HL-60 (cell line): ENCODE measurements at regions not wholly inside any gene's neighbourhood (a gene's known extent, or its start where the extent isn't known, plus 50 kb on each side); places are given as distances from the start of the nearest gene placed in this dataset.

Experiments used
- DNase-seq, 2 experiments: peaks; one replicate each; pipeline ENCODE4 v3.0.0-alpha.2; 2010 to 2020; ENCODE audit warnings: low read depth in 1 of 2, low spot score in 1 of 2
- H3K27ac ChIP-seq: fragments of 250-450 bp; sonication (Bioruptor Pico); replicated peaks from 2 replicates; pipeline ENCODE4 v1.5.1; 2020; ENCODE audit warnings: mild to moderate bottlenecking, moderate library complexity
- H3K27me3 ChIP-seq: fragments of 250-450 bp; sonication (Bioruptor Pico); 2 replicates; pipeline ENCODE4 v1.5.1; 2021; ENCODE audit warnings: mild to moderate bottlenecking, moderate library complexity; ENCODE audit not compliant: insufficient read depth, poor library complexity, severe bottlenecking
- H3K4me3 ChIP-seq: replicated peaks from 2 replicates; pipeline ENCODE4 v1.5.1; 2011; ENCODE audit warnings: mild to moderate bottlenecking, control low read depth, low read length; ENCODE audit not compliant: insufficient read depth
- GABPA ChIP-seq: IDR thresholded peaks from 2 replicates; pipeline ENCODE4 v1.6.1; 2012; ENCODE audit warnings: low read depth
- POLR2AphosphoS5 ChIP-seq: IDR thresholded peaks from 2 replicates; pipeline ENCODE4 v1.6.1; 2012; ENCODE audit warnings: low read depth
- SPI1 ChIP-seq: IDR thresholded peaks from 2 replicates; pipeline ENCODE4 v1.6.1; 2012; ENCODE audit warnings: low read depth, mild to moderate bottlenecking, borderline replicate concordance
- TF ChIP-seq, protein P1 (sequence below): IDR thresholded peaks from 2 replicates; pipeline ENCODE4 v1.6.1; 2012; ENCODE audit warnings: low read depth; ENCODE audit not compliant: insufficient replicate concordance
- TF ChIP-seq, protein P2 (sequence below): IDR thresholded peaks from one replicate; pipeline ENCODE4 v1.5.1; 2011; ENCODE audit warnings: low read length, control low read depth, inconsistent platforms; ENCODE audit not compliant: insufficient read depth

DNA sequence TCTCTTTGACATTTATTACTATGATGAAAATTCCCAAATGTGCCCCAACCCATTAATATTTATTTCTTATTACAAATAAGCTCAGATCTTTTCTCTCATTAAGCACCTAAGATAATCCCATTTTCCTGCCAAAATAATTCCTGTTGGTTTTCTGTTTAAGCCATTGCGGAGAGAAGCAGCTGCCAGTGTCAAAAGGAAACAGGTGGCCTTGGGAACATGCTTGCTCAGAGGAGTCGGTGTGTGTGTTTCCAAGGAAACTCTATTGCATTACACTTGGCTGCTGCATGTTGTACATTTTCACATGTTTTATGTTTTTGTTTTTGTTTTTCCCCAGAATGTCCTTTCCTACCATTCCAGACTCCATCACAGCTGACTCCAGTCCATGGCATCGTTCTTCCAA lies 56.4 kb downstream of the CD24 start:
- TF ChIP-seq, protein P1, sequence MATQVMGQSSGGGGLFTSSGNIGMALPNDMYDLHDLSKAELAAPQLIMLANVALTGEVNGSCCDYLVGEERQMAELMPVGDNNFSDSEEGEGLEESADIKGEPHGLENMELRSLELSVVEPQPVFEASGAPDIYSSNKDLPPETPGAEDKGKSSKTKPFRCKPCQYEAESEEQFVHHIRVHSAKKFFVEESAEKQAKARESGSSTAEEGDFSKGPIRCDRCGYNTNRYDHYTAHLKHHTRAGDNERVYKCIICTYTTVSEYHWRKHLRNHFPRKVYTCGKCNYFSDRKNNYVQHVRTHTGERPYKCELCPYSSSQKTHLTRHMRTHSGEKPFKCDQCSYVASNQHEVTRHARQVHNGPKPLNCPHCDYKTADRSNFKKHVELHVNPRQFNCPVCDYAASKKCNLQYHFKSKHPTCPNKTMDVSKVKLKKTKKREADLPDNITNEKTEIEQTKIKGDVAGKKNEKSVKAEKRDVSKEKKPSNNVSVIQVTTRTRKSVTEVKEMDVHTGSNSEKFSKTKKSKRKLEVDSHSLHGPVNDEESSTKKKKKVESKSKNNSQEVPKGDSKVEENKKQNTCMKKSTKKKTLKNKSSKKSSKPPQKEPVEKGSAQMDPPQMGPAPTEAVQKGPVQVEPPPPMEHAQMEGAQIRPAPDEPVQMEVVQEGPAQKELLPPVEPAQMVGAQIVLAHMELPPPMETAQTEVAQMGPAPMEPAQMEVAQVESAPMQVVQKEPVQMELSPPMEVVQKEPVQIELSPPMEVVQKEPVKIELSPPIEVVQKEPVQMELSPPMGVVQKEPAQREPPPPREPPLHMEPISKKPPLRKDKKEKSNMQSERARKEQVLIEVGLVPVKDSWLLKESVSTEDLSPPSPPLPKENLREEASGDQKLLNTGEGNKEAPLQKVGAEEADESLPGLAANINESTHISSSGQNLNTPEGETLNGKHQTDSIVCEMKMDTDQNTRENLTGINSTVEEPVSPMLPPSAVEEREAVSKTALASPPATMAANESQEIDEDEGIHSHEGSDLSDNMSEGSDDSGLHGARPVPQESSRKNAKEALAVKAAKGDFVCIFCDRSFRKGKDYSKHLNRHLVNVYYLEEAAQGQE, result no peak
- no peak for TF ChIP-seq SPI1
- H3K27me3 ChIP-seq, result no peaks in the 10 kb centered on the region
- no peak overlapping the region for H3K27ac ChIP-seq
- H3K4me3 ChIP-seq, result no peak overlapping the region
- DNase-seq, result no peak

DNA sequence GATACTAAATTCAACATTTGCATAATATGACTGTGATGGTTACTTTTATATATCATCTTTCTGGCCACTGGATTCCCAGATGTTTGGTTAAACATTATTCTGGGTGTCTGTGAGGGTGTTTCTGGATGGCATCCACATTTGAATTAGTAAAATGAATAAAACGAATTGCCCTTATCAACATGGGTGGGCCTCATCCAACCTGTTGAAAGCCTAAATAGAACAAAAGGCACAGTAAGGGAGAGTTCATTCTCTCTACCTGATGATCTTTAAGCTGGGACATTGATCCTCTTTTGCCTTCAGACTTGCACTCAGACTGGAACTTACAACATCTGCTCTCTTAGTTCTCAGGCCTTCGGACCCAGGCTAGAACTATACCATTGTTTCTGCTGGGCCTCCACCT lies 57.6 kb downstream of the CD24 start:
- no peak overlapping the region for H3K4me3 ChIP-seq
- TF ChIP-seq SPI1 (no peak), GABPA (no peak), POLR2AphosphoS5 (no peak)
- TF ChIP-seq, protein P2, sequence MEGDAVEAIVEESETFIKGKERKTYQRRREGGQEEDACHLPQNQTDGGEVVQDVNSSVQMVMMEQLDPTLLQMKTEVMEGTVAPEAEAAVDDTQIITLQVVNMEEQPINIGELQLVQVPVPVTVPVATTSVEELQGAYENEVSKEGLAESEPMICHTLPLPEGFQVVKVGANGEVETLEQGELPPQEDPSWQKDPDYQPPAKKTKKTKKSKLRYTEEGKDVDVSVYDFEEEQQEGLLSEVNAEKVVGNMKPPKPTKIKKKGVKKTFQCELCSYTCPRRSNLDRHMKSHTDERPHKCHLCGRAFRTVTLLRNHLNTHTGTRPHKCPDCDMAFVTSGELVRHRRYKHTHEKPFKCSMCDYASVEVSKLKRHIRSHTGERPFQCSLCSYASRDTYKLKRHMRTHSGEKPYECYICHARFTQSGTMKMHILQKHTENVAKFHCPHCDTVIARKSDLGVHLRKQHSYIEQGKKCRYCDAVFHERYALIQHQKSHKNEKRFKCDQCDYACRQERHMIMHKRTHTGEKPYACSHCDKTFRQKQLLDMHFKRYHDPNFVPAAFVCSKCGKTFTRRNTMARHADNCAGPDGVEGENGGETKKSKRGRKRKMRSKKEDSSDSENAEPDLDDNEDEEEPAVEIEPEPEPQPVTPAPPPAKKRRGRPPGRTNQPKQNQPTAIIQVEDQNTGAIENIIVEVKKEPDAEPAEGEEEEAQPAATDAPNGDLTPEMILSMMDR, result no peak
- TF ChIP-seq, protein P1, result no peak
- no peak for DNase-seq
- H3K27ac ChIP-seq, result no peak overlapping the region
- no peaks in the 10 kb centered on the region for H3K27me3 ChIP-seq

DNA sequence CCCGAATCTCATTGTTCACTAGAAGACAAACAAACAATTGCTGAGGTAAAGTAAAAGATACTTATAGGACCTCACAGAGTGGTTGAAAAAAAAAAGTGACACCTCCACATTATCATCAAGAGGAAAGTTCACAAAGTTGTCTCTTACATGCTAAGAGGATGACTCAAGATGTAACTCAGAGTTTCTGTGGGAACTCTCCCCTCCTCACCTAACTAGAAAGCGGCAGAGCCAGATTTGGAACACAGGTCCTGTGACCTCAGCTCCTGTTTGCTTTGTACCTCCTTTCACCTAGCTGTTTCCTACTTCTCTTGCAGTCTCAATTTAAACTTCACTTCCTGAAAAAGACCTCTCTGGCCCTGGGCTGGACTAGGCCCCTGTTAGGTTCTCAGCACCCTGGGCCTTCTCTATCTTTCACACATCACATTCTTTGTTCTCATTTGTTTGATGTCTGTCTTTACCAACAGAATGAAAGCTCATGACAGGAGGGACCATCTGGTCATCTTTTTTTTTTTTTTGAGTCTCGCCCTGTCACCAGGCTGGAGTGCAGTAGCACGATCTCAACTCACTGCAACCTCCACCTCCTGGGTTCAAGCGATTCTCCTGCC lies 60.8 kb downstream of the CD24 start:
- DNase-seq, result no peak
- H3K4me3 ChIP-seq, result no peak overlapping the region
- TF ChIP-seq GABPA (no peak), POLR2AphosphoS5 (no peak), SPI1 (no peak)
- TF ChIP-seq, protein P1, result no peak
- TF ChIP-seq, protein P2, result no peak
- H3K27ac ChIP-seq, result no peak overlapping the region
- H3K27me3 ChIP-seq, result no peaks in the 10 kb centered on the region
